A673 (cell line): ENCODE measurements at regions not wholly inside any gene's neighbourhood (a gene's known extent, or its start where the extent isn't known, plus 50 kb on each side); places are given as distances from the start of the nearest gene placed in this dataset.

Source experiments
- BruUV-seq: library from RNA; stranded (reverse); fragments of 400-500 nt; replicated peaks from 2 replicates; lab custom pipeline; 2021; lab: Mats Ljungman, UMichigan
- CTCF ChIA-PET: fragments of 300-600 bp; sonication (Branson Sonifier 250); formaldehyde crosslinking; loops from one replicate; lab custom pipeline; 2022; ENCODE audit warnings: antibody characterized with exemption; lab: Charles Lee
- POLR2A ChIA-PET: fragments of 300-600 bp; sonication (Branson Sonifier 250); formaldehyde crosslinking; loops from one replicate; lab custom pipeline; 2022; ENCODE audit warnings: antibody characterized with exemption; ENCODE audit not compliant: low non-redundant PET; lab: Charles Lee
- DNase-seq: peaks from one replicate; pipeline ENCODE4 v3.0.0-alpha.2; 2015; ENCODE audit warnings: low spot score
- H3K27ac ChIP-seq: fragments of 200-600 bp; sonication (generic); 2 replicates; pipeline ENCODE4 v1.5.1; 2016; ENCODE audit warnings: mixed run types, low read depth, mild to moderate bottlenecking, mixed read lengths, antibody characterized with exemption, low read length; ENCODE audit not compliant: poor library complexity, severe bottlenecking
- H3K27me3 ChIP-seq: fragments of 200-600 bp; sonication (generic); replicated peaks from 2 replicates; pipeline ENCODE4 v1.6.1; 2017; ENCODE audit warnings: mixed run types, low read depth, mild to moderate bottlenecking, mixed read lengths, antibody characterized with exemption, low read length; ENCODE audit not compliant: insufficient read depth, poor library complexity
- H3K36me3 ChIP-seq: fragments of 200-600 bp; sonication (generic); 2 replicates; pipeline ENCODE4 v1.6.1; 2016; ENCODE audit warnings: mixed run types, mild to moderate bottlenecking, mixed read lengths, antibody characterized with exemption, low read length; ENCODE audit not compliant: insufficient read depth, poor library complexity, severe bottlenecking
- H3K4me1 ChIP-seq: fragments of 200-600 bp; sonication (generic); 2 replicates; pipeline ENCODE4 v1.6.1; 2017; ENCODE audit warnings: mixed run types, mild to moderate bottlenecking, mixed read lengths, antibody characterized with exemption, low read length; ENCODE audit not compliant: insufficient read depth, poor library complexity, severe bottlenecking
- H3K4me3 ChIP-seq: fragments of 200-600 bp; sonication (generic); 2 replicates; pipeline ENCODE4 v1.5.1; 2016; ENCODE audit warnings: low read depth, mixed run types, mild to moderate bottlenecking, mixed read lengths, low read length; ENCODE audit not compliant: poor library complexity, severe bottlenecking
- H3K9me3 ChIP-seq: fragments of 200-600 bp; sonication (generic); 2 replicates; pipeline ENCODE4 v1.6.1; 2016; ENCODE audit warnings: mixed run types, low read depth, mild to moderate bottlenecking, mixed read lengths, antibody characterized with exemption, low read length; ENCODE audit not compliant: poor library complexity, severe bottlenecking
- EZH2 ChIP-seq: fragments of 200-600 bp; sonication (generic); IDR thresholded peaks from 2 replicates; pipeline ENCODE4 v1.6.1; 2017; ENCODE audit warnings: borderline replicate concordance, low read depth, mild to moderate bottlenecking, mixed read lengths, antibody characterized with exemption, low read length; ENCODE audit not compliant: poor library complexity, severe bottlenecking
- intact Hi-C: fragments of 100-400 bp; cut with micrococcal nuclease; formaldehyde crosslinking; loops from one replicate; pipeline ENCODE4 v1.10.0; 2022; ENCODE audit not compliant: unreplicated experiment
- TF ChIP-seq, protein P1 (sequence below): fragments of 300-800, 200-600 bp; sonication (generic); conservative IDR thresholded peaks from 2 replicates; pipeline ENCODE4 v1.5.1; 2017; ENCODE audit warnings: low read depth, mild to moderate bottlenecking, antibody characterized with exemption, low read length, moderate library complexity, mixed read lengths

DNA sequence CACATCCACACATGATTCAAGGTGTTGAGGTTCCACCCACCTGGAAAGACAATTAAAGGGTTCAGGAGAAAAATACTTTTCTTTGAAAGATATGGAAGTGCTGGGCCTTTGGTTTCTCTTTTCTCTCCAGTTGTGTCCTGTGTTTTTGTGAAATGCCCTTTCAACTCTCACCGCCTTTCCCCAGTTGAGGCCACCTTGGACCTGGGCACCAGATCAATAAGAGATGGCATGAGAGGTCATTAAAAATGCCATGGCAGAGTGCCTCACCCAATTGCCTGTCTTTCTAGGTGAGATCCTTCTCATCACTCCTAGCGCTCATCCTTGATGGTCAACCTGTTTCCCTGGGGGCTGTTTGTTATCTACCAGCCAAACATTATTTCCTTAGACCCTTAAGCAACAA is 453.9 kb downstream of the TSN start:
- Histone ChIP-seq H3K36me3 (no peaks in the 10 kb centered on the region), H3K4me3 (no peak overlapping the region), H3K4me1 (peaks cover 19% of the 10 kb centered on the region), H3K27ac (no peak overlapping the region), H3K27me3 (no peaks in the 10 kb centered on the region), H3K9me3 (no peaks in the 10 kb centered on the region)
- ChIA-PET POLR2A (no interaction called here), CTCF (no interaction called here)
- TF ChIP-seq EZH2, result no peak
- TF ChIP-seq, protein P1, sequence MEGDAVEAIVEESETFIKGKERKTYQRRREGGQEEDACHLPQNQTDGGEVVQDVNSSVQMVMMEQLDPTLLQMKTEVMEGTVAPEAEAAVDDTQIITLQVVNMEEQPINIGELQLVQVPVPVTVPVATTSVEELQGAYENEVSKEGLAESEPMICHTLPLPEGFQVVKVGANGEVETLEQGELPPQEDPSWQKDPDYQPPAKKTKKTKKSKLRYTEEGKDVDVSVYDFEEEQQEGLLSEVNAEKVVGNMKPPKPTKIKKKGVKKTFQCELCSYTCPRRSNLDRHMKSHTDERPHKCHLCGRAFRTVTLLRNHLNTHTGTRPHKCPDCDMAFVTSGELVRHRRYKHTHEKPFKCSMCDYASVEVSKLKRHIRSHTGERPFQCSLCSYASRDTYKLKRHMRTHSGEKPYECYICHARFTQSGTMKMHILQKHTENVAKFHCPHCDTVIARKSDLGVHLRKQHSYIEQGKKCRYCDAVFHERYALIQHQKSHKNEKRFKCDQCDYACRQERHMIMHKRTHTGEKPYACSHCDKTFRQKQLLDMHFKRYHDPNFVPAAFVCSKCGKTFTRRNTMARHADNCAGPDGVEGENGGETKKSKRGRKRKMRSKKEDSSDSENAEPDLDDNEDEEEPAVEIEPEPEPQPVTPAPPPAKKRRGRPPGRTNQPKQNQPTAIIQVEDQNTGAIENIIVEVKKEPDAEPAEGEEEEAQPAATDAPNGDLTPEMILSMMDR, result no peak
- BruUV-seq, result no TSS peak
- intact Hi-C loops, result loop anchor here (10.0 kb wide), 1 partner anchor 305 kb away; no protein-coding TSS in a partner anchor
- no peak for DNase-seq

DNA sequence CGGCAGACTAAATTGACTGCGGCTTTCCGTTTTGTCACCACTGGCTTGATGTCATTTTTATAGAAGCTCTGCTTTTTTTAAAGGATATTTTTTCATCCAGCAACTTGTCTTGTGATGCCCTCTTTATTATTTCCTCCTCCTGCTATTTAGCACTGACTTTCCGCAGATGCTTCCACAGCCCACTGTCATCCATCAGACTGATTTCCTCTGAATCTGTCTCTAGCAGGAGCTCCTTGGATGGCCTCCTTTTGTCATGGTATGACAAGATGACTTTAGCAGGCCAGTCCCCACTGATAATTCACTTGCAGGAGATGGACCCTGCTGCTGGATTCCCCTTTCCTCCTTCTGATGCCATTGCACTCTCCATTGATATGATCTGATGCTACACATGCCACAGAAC is 454.6 kb downstream of the TSN start:
- TF ChIP-seq EZH2, result no peak
- TF ChIP-seq, protein P1, result no peak
- ChIA-PET POLR2A (no interaction called here), CTCF (no interaction called here)
- BruUV-seq, result no TSS peak
- no peaks in the 10 kb centered on the region for H3K27me3 ChIP-seq
- intact Hi-C loops, result no loop called here
- no peak for DNase-seq
- peaks cover 12% of the 10 kb centered on the region for H3K4me1 ChIP-seq
- H3K27ac ChIP-seq, result no peak overlapping the region
- H3K36me3 ChIP-seq, result no peaks in the 10 kb centered on the region
- no peak overlapping the region for H3K4me3 ChIP-seq
- H3K9me3 ChIP-seq, result no peaks in the 10 kb centered on the region

DNA sequence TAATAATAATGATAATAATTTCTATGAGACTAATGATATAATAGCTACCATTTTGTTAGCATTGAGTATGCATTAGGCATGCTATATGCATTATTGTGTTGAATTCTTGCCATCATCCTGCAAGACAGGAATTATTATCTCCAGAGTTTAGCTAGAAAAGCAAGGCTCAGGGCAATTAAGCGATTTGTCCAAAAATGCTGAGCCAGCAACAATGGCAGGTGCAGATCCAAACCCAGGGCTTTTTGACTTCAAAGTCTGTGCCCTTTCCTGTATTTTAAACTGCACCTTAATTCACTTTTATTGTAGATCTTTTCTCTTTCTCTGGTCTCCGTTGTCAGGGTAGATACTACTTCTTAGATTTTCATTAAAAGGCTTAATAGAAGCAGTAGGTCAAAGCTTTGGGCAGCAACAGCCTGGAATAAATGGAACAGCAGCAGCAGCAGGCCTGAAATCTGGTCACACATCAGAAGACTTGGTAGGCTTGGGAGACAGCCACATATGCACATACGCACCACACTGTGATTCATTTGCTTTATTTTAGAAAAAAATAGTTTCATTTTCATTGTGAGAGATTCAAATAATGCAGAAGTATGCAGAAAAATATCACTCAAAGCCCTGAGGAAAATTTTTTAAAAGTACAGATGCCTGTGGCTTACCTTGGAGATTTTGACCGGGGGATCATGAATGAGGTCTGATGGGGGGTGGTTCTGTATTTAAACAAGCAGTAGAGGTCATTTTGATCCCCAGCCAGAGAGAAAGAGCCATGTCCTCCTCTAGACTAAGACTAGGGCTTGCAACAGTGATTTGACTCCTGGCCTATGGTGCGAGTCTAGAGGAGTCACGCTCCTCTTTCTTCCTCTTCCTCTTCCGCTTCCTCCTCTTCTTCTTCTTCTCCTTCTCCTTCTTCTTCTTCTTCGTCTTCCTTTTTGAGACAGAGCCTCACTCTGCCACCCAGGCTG is 455.7 kb downstream of the TSN start:
- ChIA-PET CTCF (no interaction called here), POLR2A (no interaction called here)
- DNase-seq, result no peak
- H3K4me1 ChIP-seq, result peaks cover 1% of the 10 kb centered on the region
- H3K27ac ChIP-seq, result no peak overlapping the region
- H3K27me3 ChIP-seq, result no peaks in the 10 kb centered on the region
- intact Hi-C loops, result no loop called here
- H3K36me3 ChIP-seq, result no peaks in the 10 kb centered on the region
- H3K9me3 ChIP-seq, result no peaks in the 10 kb centered on the region
- TF ChIP-seq, protein P1, result no peak
- TF ChIP-seq EZH2, result no peak
- BruUV-seq, result no TSS peak
- no peak overlapping the region for H3K4me3 ChIP-seq
